Hematopoietic multipotent progenitor cell treated with erythropoietin and hydrocortisone succinate and interleukin-3 and kit ligand, for 4 days (in vitro differentiated cells): ENCODE measurements at regions not wholly inside any gene's neighbourhood (a gene's known extent, or its start where the extent isn't known, plus 50 kb on each side); places are given as distances from the start of the nearest gene placed in this dataset.
"Not testable (repeated sequence)": the region's sequence is repeated elsewhere in the genome, so short reads cannot be mapped to it uniquely, and the experiment has no call there.

Experiments
- DNase-seq: peaks from one replicate; pipeline ENCODE4 v3.0.0-alpha.2; 2015

- DNase-seq: no peak
Measured at GRCh38 chr15:93413745-93414144, 324.7 kb upstream of the RGMA start.

GRCh38 chr15:93399121-93399520 lies 310.1 kb upstream of the RGMA start:
- no peak for DNase-seq

DNA sequence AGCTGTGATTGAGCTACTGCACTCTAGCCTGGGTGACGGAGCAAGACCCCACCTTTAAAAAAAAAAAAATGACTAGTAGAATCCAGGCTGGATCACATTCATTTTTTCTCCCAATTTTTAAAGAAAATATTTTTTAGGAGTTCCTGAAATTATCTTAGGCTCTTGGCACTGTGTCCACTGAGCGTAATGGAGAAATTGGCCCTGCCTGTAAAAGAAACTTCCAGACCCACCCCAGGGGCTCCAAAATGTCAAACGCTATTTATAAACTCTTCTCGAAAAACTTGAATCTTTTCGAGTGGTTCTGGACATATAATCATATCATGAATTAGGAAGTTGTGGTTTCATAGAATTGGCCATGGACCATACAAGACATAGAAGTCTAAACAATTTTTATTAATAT lies 300.2 kb upstream of the RGMA start:
- DNase-seq: no peak

DNA sequence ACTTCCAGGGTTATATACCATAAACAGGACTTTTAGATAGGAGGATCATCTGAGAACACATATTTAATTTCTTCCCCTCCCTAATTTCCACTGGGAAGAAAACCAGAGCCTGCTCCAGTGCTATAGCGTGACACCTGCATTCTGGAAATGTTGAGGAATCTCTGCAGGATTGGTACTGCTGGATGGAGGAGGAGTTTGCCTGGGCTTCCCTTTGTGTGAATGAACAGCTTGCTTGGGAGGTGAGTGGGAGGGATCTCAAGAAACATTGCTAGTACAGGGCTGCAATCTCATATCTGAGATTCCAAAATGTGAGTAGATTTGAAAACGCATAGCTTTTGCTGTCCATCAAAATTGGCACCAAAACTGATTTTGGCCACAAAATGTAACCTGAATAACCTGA lies 295.9 kb upstream of the RGMA start:
- no peak for DNase-seq

DNA sequence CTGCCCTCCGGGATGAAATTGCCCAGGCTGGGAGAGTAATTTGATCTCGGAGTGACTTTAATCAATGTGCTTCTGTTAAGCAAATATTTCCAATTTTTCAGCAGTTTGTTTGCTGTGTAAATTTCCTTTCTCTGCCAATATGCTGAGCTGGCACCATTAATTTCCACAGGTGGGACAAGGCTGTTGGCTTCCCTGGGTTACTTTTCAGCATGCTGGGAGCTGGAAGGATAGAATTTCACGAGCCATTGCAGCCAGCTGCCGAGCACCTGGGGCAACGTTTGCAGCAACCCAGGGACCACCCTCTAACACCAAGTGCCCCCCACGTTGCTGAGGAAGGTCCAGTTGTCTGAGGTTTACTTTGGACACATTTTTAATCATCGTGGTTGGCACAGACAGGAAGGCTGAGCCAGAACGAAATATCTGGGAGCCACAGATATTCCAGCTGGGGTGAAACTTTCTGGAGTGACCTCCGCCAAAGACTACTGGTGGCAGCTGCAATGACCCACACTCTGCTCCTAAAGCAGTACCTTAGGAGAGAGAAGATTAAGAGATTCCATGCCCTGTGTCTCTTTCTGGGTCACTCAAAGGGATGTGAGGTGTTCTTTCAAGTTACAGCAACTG lies 293.3 kb upstream of the RGMA start:
- no peak for DNase-seq

- DNase-seq: no peak
Measured at GRCh38 chr15:93378558-93378957, 289.5 kb upstream of the RGMA start.

- DNase-seq: no peak
Measured at GRCh38 chr15:93372865-93373223, 283.8 kb upstream of the RGMA start.

DNA sequence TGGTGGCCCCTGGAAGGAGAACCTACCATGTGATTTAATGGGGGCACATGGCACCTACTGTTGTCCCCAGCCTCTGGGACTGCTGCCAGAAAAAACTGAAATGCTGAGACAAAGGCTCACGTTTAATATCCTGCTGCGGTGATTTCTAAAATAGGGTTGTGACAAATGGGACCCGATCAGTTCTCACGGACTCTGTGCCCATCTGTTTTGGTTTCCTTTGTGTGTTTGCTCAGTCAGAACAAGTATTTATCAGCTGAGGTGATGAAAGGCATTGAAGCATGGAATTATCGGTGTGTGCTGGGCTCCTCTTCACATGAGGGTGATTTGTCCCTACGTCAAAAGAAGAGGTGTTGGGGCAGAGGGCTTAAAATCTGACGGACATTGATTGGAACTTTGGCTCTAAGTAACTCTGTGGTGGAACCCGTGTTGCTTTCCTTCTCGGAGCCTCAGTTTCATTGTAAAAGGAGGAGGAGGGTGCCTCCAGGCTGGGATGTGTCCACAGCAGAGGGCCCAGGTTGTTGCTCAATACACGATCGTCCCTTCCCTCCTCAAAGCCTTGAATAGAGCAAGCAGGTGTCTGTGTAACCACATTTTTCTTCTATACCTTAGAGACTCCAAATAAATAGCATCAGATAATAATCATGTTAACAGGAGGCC lies 283.3 kb upstream of the RGMA start:
- no peak for DNase-seq

DNA sequence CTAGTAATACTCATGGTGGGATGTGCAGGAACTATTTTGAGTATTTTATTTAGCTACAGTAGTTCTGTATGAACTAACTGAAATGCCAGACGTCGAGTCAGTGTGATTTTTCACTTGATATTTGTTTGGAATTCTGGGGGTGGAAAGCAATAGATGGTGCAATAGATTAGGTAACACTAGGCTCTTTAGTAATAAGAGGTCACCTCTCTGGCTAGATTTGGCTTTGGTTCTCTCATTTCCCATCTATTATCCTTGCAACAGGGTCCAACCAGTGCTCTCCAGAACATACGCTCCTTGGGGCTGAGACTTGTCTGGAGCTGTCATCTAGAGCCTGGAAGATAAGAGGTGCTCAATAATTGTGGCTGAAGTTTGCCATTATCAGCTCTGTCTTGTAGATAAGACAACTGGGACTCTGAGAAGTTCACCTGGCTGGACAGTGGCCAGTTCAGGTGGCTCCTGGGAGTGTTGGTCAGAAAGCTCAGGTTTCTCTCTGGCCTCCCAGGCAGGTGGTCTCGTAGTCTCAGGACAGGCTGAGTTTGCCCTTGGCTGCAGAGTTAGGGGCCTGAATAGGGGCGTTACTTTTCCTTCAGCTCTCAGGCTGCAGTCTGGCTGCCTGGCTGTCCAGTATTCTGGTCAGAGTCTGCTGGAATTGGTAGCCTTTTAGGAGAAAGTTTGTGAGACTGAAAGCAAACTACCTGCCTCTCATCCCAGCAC lies 277.5 kb upstream of the RGMA start:
- no peak for DNase-seq

DNA sequence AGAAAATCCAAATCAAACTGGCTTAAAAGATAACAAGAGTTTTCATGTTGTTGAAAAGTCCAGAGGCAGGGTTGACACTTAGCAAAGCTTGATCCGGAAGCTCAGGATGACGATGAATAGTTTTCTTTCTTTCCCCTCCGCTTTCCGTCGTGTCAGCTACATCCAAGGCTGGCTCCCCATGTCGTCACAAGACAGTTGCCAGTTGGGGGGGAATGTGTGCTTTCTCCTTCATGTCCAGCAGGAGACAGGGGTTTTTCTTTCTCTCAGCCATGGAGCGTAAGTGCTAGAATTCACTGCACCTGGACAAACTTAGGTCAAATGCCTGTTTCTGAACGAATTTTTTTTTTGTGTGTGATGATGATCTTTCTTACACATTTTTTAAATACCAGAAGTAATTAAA lies 273.8 kb upstream of the RGMA start:
- peak; percentile 2 for DNase-seq

GRCh38 chr15:93362203-93362602 lies 273.2 kb upstream of the RGMA start:
- no peak for DNase-seq

- DNase-seq: no peak
Measured at GRCh38 chr15:93361703-93362102, 272.7 kb upstream of the RGMA start.

DNA sequence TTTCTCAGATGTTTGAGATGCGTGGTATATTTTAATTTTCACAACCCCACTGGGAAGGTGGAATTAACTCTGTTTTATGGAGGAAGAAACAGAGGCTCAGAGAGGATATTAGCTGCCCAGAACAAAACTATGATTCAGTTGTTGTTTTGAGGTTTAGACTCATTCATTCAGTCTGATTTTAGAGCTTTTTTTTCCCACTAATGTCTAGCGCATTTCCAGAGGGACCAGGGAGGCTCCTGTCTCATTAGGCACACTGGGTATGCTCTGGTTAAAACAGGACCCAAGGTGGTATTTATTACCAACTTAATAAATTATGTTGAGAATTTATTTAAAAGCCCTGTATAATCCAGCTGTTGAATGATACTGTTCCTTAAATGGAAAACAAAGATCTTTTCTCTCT lies 272.0 kb upstream of the RGMA start:
- DNase-seq: no peak

- no peak for DNase-seq
Measured at GRCh38 chr15:93360318-93360717, 271.3 kb upstream of the RGMA start.

- DNase-seq: no peak
Measured at GRCh38 chr15:93359425-93360131, 270.6 kb upstream of the RGMA start.

GRCh38 chr15:93359060-93359408 lies 270.0 kb upstream of the RGMA start:
- DNase-seq: no peak

- DNase-seq: no peak
Measured at GRCh38 chr15:93358166-93359059, 269.4 kb upstream of the RGMA start.

- DNase-seq: no peak
Measured at GRCh38 chr15:93348711-93349545, 259.9 kb upstream of the RGMA start.

DNA sequence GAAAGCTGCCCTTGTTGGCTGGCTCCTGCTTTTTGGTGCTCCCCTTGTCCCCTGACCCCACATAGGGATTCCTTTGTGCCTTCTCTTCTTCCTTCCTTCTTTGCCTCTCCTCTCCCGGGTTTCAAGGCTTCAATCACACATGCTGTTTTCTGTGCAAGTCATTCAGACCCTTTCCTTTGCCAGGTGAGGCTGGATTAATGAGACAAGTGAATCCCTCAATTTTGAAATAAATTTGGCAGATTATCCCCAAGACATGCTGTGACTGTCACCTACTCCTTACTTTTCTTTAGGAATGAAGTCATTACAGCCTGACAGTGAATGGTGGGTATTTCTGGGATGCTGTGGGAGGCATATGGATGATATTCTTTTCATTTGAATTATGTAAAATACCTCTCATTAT lies 259.0 kb upstream of the RGMA start:
- no peak for DNase-seq

GRCh38 chr15:93345981-93346380 lies 257.0 kb upstream of the RGMA start:
- no peak for DNase-seq

GRCh38 chr15:93343402-93343801 lies 254.4 kb upstream of the RGMA start:
- not testable (repeated sequence) for DNase-seq

- DNase-seq: no peak
Measured at GRCh38 chr15:93341164-93341563, 252.2 kb upstream of the RGMA start.
